ENCODE measurements at regions not wholly inside any gene's neighbourhood (a gene's known extent, or its start where the extent isn't known, plus 50 kb on each side); places are given as distances from the start of the nearest gene placed in this dataset.

- H3K4me1 ChIP-seq: no peaks in the 10 kb centered on the region
- no peaks in the 10 kb centered on the region for H3K9me3 ChIP-seq
- WGBS, 2 donors: 66 to 71% methylated on average over 4 of the region's 4 CpGs
- TF ChIP-seq POLR2A (IDR thresholded peaks at IDR 0.05) (no peak), EP300 (IDR thresholded peaks at IDR 0.05) (no peak)
- no peaks in the 10 kb centered on the region for H3K27me3 ChIP-seq
- H3K36me3 ChIP-seq: no peaks in the 10 kb centered on the region
- DNase-seq: no peak
- H3K4me3 ChIP-seq: no peak overlapping the region
- intact Hi-C loops (cut with DNase I): no loop called here
- no peak overlapping the region for H3K27ac ChIP-seq
Measured at GRCh38 chr2:193990868-193991267, 1666.2 kb upstream of the SLC39A10 start.

GRCh38 chr2:193989645-193990044 lies 1667.4 kb upstream of the SLC39A10 start:
- H3K4me1 ChIP-seq: no peaks in the 10 kb centered on the region
- no peaks in the 10 kb centered on the region for H3K36me3 ChIP-seq
- 49 to 78% methylated on average over 2 of the region's 2 CpGs for WGBS, 2 donors
- H3K27ac ChIP-seq: no peak overlapping the region
- DNase-seq: no peak
- intact Hi-C loops (cut with DNase I): no loop called here
- H3K9me3 ChIP-seq: no peaks in the 10 kb centered on the region
- H3K27me3 ChIP-seq: no peaks in the 10 kb centered on the region
- TF ChIP-seq POLR2A (IDR thresholded peaks at IDR 0.05) (no peak), POLR2AphosphoS5 (IDR thresholded peaks at IDR 0.05) (no peak), EP300 (IDR thresholded peaks at IDR 0.05) (no peak), CTCF (IDR thresholded peaks at IDR 0.05) (no peak)
- no peak overlapping the region for H3K4me3 ChIP-seq

- no peaks in the 10 kb centered on the region for H3K36me3 ChIP-seq
- no peak for TF ChIP-seq EP300 (IDR thresholded peaks at IDR 0.05)
- no peak for TF ChIP-seq POLR2AphosphoS5 (IDR thresholded peaks at IDR 0.05)
- TF ChIP-seq POLR2A (IDR thresholded peaks at IDR 0.05): no peak
- no peak for TF ChIP-seq CTCF (IDR thresholded peaks at IDR 0.05)
- no peak for DNase-seq
- no peaks in the 10 kb centered on the region for H3K27me3 ChIP-seq
- WGBS, 2 donors: 38 to 74% methylated on average over 1 of the region's 1 CpG
- no peaks in the 10 kb centered on the region for H3K4me1 ChIP-seq
- intact Hi-C loops (cut with DNase I): no loop called here
- H3K27ac ChIP-seq: no peak overlapping the region
- no peaks in the 10 kb centered on the region for H3K9me3 ChIP-seq
- H3K4me3 ChIP-seq: no peak overlapping the region
Measured at GRCh38 chr2:193988784-193989183, 1668.2 kb upstream of the SLC39A10 start.

- Histone ChIP-seq H3K27ac (no peak overlapping the region), H3K9me3 (no peaks in the 10 kb centered on the region), H3K4me1 (no peaks in the 10 kb centered on the region), H3K4me3 (no peak overlapping the region), H3K36me3 (no peaks in the 10 kb centered on the region), H3K27me3 (no peaks in the 10 kb centered on the region)
- intact Hi-C loops (cut with DNase I): no loop called here
- TF ChIP-seq POLR2A (IDR thresholded peaks at IDR 0.05): no peak
- no peak for TF ChIP-seq CTCF (IDR thresholded peaks at IDR 0.05)
- TF ChIP-seq EP300 (IDR thresholded peaks at IDR 0.05): no peak
- TF ChIP-seq POLR2AphosphoS5 (IDR thresholded peaks at IDR 0.05): no peak
- no peak for DNase-seq
- 83 to 94% methylated on average over 2 of the region's 2 CpGs for WGBS, 2 donors
Measured at GRCh38 chr2:193985272-193985671, 1671.8 kb upstream of the SLC39A10 start.

GRCh38 chr2:193980599-193980998 lies 1676.4 kb upstream of the SLC39A10 start:
- no peaks in the 10 kb centered on the region for H3K27me3 ChIP-seq
- intact Hi-C loops (cut with DNase I): no loop called here
- no peaks in the 10 kb centered on the region for H3K4me1 ChIP-seq
- 81 to 82% methylated on average over 4 of the region's 4 CpGs for WGBS, 2 donors
- no peaks in the 10 kb centered on the region for H3K36me3 ChIP-seq
- H3K27ac ChIP-seq: no peak overlapping the region
- no peak for TF ChIP-seq CTCF (IDR thresholded peaks at IDR 0.05)
- H3K9me3 ChIP-seq: no peaks in the 10 kb centered on the region
- no peak overlapping the region for H3K4me3 ChIP-seq
- no peak for DNase-seq

Measured in sigmoid colon (tissue), 6 donors.